GM18868 (cell line): ENCODE measurements at regions not wholly inside any gene's neighbourhood (a gene's known extent, or its start where the extent isn't known, plus 50 kb on each side); places are given as distances from the start of the nearest gene placed in this dataset.
"Not testable (repeated sequence)": the region's sequence is repeated elsewhere in the genome, so short reads cannot be mapped to it uniquely, and the experiment has no call there.

ENCODE experiments used
- ATAC-seq: cut with Tn5 transposase; IDR thresholded peaks from one replicate; pipeline ENCODE4 v1.9.1; 2021; ENCODE audit warnings: mild to moderate bottlenecking, moderate library complexity; ENCODE audit not compliant: unreplicated experiment

DNA sequence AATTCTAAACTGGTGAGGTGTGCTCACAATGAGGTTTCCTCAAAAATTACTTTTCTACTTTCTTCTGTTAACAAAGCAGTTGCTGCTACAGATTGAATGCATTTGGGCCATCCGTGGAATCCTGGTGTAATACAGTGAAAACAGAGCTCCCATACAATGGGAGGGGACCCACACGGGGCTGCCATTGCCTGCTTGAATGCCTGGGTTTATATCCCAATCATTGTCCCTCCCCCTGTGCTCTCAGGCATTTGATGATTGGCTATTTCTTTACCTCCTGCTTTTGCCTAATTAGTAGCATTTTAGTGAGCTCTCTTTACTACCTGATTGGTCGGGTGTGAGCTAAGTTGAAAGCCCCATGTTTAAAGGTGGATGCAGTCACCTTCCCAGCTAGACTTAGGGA lies 52.9 kb upstream of the CSF1 start:
- ATAC-seq: not testable (repeated sequence)

DNA sequence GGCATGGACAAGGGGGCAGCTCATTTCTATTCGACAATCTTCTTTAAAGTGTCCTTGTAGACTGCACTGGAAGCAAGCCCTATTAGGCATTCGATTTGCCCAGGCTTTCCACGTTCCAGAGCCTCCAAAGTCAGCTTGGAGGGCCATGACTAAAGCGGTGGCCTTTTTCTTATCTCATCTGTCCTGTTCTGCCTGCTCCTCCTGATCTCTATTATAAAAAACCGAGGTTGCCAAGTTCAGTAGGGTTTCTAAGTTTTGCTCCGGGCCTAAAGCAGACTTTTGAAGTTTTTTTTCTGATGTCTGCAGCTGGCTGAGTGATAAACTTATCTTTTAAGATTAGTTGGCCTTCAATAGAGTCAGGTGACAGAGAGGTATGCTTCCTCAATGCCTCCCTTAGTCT lies 54.7 kb upstream of the CSF1 start:
- not testable (repeated sequence) for ATAC-seq

DNA sequence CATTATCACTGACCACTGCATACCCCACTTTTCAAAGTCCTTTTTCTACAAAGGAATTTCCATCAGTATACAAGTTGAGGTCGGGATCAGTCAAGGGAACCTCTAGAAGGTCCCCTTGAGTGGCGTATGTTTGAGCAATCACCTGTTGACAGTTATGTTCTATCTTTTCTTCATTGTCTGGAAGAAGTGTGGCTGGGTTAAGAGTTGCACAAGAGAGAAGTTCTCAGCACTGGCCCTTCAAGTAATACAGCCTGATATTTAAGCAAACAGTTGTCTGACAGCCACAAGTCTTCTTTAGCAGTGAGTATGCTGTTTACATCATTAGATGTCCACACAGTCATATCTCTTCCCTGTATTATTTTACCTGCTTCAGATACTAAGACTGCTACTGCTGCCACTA lies 56.7 kb upstream of the CSF1 start:
- ATAC-seq: not testable (repeated sequence)

DNA sequence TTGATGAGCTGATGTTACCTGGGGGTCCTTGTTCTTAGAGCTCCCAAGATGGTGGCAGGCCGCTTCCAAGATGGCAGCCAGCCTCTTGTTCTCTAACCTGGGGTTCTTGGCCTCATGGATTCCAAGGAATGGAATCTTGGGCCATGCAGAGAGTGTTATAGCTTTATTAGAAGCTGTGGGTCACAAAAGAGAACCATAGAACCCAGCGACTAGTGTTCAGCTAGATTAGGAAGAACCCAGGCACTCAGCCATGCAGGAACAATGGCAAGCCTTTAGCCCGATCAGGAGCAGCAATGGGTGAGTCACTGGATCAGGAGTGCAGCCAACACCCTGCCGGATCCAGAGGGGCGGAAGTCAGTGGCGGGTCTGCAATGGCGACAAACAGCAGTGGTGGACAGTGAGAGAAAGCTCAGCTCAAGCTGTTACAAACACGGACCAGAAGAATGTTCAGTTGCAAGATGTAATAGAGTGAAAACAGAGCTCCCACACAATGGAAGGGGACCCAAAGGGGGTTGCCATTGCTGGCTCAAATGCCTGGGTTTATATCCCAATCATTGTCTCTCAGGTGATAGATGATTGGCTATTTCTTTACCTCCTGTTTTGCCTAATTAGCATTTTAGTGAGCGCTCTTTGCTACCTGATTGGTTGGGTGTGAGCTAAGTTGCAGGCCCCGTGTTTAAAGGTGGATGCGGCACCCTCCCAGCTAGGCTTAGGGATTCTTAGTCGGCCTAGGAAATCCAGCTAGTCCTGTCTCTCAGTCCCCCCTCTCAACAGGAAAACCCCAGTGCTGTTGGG lies 58.2 kb upstream of the CSF1 start:
- ATAC-seq: not testable (repeated sequence)

DNA sequence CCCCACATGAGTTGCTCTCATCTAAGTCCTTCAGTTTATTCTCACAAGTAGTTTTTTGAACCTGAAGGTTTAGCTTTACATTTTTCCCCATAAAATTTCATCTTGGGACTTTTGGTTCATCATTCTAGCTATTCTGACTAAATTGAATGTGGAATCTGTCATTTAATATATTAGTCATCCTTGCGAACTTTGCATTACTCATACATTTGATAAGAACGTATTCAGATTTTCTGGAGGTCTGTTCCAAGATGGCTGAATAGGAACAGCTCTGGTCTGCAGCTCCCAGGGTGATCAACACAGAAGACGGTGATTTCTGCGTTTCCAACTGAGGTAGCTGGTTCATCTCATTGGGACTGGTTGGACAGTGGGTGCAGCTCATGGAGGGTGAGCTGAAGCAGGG lies 59.8 kb upstream of the CSF1 start:
- ATAC-seq: no peak

DNA sequence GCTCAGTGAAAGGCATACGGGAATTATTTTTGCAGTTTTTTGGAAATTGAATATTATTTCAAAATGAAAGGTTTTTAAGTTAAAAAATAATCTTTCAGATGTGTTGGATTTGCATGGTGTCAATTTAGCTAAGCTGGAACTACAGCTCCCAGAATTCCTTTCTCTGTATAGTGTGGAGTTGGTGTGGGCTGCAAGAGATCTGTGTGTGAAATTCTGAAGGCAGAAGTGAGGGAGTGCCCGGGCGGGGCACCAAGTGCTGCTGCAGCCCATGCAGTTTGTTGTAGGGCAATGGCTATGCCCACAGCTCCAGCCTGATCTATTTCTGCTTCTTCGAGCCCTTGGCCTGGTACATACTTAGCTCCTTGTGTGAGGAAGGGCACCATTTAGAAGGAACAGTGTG lies 60.5 kb upstream of the CSF1 start:
- no peak for ATAC-seq

DNA sequence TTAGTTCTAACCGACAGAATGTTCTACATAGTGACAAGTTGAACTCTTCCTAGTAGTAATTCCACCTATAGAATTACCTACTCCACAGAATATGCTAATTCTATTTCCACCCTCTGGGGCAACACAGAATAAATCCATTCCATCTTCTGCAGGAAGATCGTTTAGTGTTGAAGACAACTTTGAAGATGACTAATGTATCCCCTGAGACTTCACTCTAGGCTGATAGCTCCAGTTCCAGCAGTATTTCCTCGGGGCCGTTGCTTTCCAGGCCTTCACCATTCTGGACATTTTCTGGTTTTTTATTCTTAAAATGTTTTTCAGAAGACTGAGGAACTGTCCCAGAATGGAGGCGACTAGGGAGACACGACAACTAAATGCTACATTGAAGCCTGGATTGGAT lies 61.0 kb upstream of the CSF1 start:
- ATAC-seq: no peak

DNA sequence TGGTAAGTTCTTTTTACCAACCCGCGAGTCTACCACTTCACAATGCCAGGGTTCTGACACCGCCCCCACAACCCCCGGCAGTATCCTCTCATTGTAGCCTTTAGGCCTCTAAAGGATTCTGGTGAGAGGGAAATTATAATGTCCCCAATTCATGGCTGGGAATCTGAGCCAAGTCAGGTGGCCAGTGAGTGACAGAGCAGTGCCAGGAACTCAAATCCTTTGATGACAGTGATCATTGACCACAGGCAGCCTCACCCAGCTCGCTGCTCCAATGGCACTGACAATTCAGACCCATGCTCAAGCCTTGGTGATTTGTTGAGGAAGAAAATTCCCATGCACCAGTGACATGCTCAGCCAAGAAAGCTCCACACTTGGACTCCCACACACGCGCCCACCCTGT lies 63.4 kb upstream of the CSF1 start:
- no peak for ATAC-seq

DNA sequence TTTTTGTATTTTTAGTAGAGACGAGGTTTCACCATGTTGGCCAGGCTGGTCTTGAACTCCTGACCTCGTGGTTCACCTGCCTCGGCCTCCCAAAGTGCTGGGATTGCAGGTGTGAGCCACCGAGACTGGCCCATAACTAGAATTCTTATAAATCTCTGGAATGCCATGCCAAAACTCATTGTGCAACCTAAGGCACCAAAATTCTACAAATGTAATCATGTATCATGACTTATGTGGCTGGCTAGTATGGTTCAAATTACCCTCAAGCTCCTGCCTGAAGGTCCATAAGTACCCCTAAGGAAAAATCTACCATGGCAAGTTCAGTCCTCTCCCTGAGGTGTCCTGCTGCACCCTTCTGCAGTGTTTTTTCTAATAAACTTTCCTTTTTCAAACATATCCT lies 63.8 kb upstream of the CSF1 start:
- no peak for ATAC-seq

DNA sequence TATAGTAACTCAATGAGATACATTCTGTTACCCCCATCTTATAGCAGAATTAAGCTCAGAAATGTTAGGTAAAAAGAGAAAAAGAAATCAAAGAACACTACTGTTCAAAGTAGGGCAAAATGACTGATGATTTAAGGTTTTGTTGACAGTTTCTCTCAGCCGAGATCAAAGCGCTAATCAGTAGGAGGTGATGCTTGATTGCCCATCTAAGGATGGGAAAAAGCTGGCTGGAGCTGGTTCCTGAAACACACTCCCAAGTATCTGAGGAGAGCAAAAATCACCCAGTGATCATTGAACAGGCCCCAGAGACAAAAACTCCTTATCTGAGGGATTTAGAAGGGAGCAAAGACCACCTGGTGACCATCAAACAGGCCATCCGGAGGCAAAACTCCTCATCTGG lies 64.5 kb upstream of the CSF1 start:
- no peak for ATAC-seq

DNA sequence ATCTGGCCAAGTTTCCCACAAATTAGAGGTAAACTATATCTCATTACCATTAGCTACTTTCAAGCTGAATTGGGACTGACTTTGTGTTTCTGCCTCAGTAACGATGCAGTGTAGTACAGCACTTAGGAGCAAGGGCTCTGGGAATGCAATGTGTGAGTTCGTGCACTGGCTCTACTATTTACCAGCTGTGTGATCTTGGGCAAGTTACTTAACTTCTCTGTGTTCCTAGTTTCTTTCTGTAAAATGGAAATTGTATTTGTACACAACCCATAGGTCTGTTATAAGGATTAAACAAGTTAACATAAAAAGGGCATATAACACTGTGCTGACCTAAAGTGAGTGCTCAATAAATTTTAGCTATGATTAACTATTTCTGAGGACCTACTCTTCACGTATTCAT lies 65.0 kb upstream of the CSF1 start:
- ATAC-seq: no peak

DNA sequence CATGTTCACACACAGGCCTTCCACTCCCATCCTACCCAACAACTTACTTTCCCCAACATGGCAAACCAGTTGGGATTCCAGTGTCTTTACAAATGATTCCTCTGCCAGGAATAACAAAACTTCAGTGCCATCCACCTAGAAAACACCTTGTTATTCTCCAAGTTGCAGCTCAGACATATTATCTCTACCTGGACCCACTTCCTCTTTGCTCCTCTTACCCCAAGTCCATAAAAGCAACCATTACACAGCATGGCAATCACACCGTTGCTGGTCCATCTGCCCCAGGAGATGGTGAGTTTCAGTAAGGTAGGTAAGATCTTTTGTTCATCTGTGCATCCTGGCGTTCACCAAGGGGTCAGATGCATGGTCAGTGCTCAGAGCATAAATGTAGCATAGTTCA lies 66.0 kb upstream of the CSF1 start:
- ATAC-seq: no peak

DNA sequence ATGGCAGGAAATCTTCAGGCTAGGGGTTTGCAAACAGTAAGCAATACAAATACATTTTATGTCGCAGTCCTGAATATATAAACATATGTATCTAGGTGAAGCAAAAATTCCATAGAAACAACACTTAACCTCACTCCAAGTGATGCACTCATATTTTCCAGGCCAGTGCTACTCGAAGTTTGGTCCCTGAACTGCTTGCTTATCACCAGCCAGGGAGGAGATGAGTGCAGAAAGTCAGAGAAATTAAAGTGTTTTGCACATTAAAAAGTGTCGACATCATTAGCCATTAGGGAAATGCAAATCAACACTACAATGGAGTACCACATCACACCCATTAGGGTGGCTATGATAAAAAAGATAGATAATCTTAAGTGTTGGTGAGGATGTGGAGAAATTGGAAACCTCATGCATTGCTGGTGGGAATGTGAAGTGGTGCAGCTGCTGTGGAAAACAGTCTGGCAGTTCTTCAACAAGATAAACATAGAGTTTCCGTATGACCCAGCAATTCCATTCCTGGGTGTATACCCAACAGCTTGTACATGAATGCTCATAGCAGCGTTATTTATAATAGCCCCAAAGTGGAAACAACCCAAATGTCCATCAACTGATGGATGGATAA lies 70.5 kb upstream of the CSF1 start:
- no peak for ATAC-seq

DNA sequence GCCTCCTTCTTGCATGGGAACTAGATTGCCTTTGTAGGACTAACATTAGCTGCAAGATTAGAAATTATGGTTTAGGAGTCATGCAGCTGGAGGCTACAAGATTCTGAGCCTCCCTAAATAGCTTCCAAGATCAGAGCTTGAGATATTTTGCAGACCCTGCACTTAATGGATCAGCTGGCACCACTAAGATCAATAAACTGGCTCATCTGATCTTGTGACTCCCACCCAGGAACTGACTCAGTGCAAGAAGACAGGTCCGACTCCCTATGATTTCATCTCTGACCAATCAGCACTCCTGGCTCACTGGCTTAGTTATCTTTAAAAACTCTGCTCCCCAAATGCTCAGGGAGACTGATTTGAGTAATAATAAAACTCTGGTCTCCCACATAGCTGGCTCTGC lies 71.4 kb upstream of the CSF1 start:
- not testable (repeated sequence) for ATAC-seq

DNA sequence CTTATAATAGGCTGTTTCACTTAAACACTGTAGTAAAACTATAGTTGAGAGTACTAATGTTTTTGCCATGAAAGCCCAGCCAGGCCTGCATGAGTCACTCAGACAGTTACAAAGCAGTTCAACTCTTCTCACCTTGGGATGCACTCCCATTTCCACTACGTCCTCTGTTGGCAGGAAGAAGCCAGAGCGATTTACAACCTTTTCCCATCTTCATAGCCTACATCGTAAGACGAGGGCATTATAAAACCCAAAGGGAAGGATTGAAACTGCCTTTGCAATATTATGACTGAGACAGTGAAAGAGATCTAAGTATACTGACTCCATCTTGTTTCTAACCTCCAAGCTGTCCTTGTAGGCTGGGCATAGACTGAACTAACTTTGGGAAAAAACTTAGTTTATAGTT lies 71.8 kb upstream of the CSF1 start:
- ATAC-seq: no peak

DNA sequence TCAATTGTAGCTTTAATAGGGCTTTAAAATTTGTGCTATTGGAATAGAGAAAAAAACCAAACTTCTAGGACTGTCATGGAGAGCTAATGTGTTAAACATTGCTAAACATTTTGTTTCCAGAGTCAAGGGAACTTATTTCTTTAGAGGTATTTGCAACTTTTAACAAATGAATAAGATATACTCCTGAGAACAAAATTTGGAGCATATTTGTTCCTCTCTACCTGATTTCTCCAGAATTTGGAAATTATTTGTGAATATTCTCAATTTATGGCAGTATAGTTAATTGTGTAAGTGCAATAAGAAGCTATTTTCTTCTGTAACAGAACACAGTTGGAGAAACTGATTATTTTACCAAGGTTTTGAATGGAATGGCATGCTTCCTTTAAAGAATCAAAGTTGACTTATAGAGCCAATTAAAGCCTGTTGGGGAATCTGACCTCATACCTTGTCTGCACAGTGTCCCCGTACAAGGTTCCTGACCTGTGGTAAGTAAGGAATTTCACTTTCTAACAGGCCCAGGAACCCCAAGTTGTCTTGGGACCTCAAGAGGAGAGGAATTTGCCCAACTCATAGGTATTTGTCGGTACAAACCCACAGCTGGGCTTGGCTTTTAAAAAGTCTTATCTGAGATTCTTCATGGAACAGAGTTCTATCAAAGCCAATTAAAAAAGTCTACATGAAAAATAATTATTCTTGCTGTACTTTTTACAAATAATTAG lies 72.6 kb upstream of the CSF1 start:
- ATAC-seq: no peak

DNA sequence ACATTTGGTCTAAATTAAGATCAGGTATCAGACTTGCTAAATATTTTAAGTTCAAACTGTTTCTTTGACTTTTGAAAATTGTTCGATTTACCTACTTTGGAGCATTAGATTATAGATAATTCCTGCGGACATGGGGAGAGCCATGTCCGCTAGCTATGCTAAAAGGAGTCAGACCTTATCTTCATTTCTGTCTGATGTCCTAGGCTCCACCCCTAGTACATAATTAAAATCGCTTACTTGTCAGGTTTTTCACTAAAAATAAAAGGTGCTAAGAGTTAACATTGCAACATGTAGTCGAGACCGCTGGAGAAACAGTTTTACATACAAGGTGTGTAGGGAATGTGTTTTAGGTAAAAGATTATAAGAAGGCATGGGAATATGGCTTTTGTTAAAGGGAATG lies 71.9 kb upstream of the EPS8L3 start:
- ATAC-seq: not testable (repeated sequence)

DNA sequence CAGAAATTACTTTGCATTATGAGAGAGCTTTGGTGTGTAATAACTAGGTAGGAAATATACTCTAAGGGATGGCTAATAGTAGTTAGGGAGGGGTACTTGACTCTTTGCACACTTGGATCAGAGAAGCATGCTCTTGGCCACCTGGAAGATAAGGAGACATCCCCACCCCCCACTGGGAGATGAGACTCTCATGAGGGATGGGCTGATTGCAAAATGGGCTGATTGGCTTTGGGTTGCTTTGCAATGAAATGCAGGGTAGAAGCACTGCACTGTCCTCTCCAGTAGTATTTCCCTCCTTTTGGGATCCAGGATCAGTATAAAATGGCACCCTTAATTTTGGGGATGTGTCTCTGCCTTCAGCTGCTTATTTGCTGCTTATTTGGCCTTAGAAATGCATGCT lies 71.2 kb upstream of the EPS8L3 start:
- no peak for ATAC-seq

DNA sequence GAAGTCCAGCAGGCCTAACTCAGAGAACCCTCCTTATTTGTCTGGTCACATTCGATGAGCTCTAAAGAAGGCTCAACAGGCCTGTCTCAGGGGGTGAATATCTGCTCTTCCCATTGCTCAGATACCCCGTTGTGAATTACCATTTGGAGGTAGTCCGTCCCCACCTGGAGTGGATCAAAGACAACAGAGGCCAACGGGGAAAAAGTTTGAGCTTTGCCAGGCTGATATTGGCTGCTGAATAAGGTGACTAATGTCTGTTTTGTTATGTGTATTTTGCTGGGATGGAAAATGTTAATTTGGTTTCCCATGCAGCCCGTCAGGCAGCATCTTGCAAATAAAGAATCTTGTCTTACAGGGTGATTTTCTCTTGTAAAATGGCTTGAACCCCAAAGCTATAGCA lies 69.2 kb upstream of the EPS8L3 start:
- ATAC-seq: no peak

DNA sequence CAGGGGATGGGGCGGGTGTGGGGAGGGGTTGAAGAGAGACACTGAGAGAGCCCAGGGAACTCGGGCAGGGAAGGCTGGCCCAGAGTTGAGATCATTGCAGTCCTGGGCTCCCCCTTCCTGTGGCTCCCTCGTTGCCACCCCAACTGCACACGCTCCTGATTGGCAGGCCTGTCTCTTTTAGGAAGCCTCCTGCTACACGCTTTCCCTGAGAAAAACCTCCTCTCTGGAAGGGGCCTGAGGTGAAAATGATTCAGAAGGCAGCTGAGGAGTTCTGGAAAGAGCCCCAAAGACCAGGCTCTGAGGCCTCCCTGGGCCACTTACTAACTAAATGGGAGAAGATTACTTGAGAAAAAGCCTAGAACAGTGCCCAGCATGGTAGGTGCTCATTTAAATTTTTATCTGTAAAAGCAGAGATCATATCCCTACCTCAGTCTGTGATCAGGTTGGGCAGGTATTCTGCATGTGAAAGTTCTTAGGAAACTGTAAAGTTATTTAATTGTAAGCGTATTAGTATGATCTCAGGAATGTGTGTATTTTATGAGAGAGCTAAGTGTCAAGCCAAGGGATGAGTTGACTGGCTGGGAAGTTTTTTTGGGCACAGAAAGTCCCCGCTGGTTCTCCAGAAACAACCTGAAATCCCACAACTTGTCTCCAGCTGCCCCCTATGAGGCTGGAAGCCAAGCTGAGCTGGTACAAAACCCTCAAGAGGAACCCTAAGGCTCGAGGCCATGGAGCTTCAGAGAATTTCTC lies 65.2 kb upstream of the EPS8L3 start:
- ATAC-seq: no peak

DNA sequence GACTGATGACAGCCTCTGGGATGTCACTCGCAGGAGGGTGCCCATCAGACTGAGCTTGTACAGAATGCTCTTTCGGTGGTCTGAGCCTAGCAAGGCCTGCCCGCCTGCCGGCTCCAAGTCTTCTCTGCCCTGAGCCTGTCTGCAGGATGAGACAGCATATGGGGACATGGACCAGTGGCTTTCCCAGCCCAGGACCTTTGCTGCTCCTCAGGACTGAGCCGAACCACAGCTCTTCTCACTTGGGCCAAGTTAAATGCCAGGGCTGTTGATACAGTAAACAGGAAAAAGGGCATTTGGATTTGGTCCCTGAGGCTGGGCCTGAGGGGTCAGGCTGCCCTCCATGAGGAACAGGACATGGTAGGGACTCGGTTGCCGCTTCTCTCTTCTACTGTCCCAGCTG lies 64.3 kb upstream of the EPS8L3 start:
- no peak for ATAC-seq
